K562 (cell line): ENCODE measurements at regions not wholly inside any gene's neighbourhood (a gene's known extent, or its start where the extent isn't known, plus 50 kb on each side); places are given as distances from the start of the nearest gene placed in this dataset.

Source experiments
- BMI1 ChIP-seq: fragments of 150-350 bp; IDR thresholded peaks from 2 replicates; pipeline ENCODE4 v1.6.1; 2014; ENCODE audit warnings: low read length
- BRCA1 ChIP-seq, 2 experiments: fragments of 450-650 bp in 1 of 2; sonication (generic) in 1 of 2; formaldehyde crosslinking in 1 of 2; IDR thresholded peaks; 2 replicates each; pipeline versions ENCODE4 v1.5.0 to v1.6.1; 2017 to 2020; ENCODE audit warnings: mild to moderate bottlenecking in 1 of 2, missing genetic modification reagents in 1 of 2
- FUS ChIP-seq: fragments of 200-400 bp; formaldehyde crosslinking; optimal IDR thresholded peaks from 2 replicates; pipeline ENCODE3; 2017; ENCODE audit warnings: low read depth, low read length
- ILF3 ChIP-seq: fragments of 450-650 bp; IDR thresholded peaks from 2 replicates; pipeline ENCODE4 v1.6.1; 2018; ENCODE audit warnings: antibody characterized with exemption, mild to moderate bottlenecking, moderate library complexity, borderline replicate concordance
- LEF1 ChIP-seq: fragments of 450-650 bp; IDR thresholded peaks from 2 replicates; pipeline ENCODE4 v1.6.1; 2016; ENCODE audit warnings: mild to moderate bottlenecking
- NCOA4 ChIP-seq: fragments of 450-650 bp; IDR thresholded peaks from 2 replicates; pipeline ENCODE4 v1.6.1; 2018; ENCODE audit warnings: mild to moderate bottlenecking; ENCODE audit not compliant: partially characterized antibody
- NFE2L1 ChIP-seq: fragments of 450-650 bp; IDR thresholded peaks from 2 replicates; pipeline ENCODE4 v1.6.1; 2016; ENCODE audit warnings: missing genetic modification characterization, low read depth, mild to moderate bottlenecking, missing compliant biosample characterization, moderate library complexity, borderline replicate concordance
- PBX2 ChIP-seq, 2 experiments: IDR thresholded peaks in 1 of 2; conservative IDR thresholded peaks in 1 of 2; 2 replicates each; pipeline ENCODE4 v1.6.1; 2016; ENCODE audit warnings: low read depth in 2 of 2, mild to moderate bottlenecking in 1 of 2, missing compliant biosample characterization in 1 of 2, missing genetic modification characterization in 1 of 2, moderate library complexity in 1 of 2
- RBM34 ChIP-seq: fragments of 200-400 bp; formaldehyde crosslinking; IDR thresholded peaks from 2 replicates; pipeline ENCODE4 v1.6.1; 2018; ENCODE audit warnings: low read length, borderline replicate concordance; ENCODE audit not compliant: insufficient read depth
- TAL1 ChIP-seq: fragments of 450-650 bp; IDR thresholded peaks from 2 replicates; pipeline ENCODE4 v1.6.1; 2016; ENCODE audit warnings: mild to moderate bottlenecking
- TRIM28 ChIP-seq: fragments of 450-650 bp; IDR thresholded peaks from 2 replicates; pipeline ENCODE4 v1.6.1; 2017
- YBX1 ChIP-seq: fragments of 450-650 bp; IDR thresholded peaks from 2 replicates; pipeline ENCODE4 v1.7.1; 2016; ENCODE audit warnings: mild to moderate bottlenecking
- ZBTB7A ChIP-seq: IDR thresholded peaks from 2 replicates; pipeline ENCODE4 v1.6.1; 2011; ENCODE audit warnings: low read depth, mild to moderate bottlenecking, low read length, moderate library complexity, borderline replicate concordance; ENCODE audit not compliant: control insufficient read depth
- TF ChIP-seq, protein P1 (sequence below): fragments of 200-600 bp; sonication (generic); IDR thresholded peaks from one replicate; pipeline ENCODE4 v1.6.1; 2012; ENCODE audit warnings: mild to moderate bottlenecking, low read depth, low read length, inconsistent platforms

- TF ChIP-seq, protein P1, sequence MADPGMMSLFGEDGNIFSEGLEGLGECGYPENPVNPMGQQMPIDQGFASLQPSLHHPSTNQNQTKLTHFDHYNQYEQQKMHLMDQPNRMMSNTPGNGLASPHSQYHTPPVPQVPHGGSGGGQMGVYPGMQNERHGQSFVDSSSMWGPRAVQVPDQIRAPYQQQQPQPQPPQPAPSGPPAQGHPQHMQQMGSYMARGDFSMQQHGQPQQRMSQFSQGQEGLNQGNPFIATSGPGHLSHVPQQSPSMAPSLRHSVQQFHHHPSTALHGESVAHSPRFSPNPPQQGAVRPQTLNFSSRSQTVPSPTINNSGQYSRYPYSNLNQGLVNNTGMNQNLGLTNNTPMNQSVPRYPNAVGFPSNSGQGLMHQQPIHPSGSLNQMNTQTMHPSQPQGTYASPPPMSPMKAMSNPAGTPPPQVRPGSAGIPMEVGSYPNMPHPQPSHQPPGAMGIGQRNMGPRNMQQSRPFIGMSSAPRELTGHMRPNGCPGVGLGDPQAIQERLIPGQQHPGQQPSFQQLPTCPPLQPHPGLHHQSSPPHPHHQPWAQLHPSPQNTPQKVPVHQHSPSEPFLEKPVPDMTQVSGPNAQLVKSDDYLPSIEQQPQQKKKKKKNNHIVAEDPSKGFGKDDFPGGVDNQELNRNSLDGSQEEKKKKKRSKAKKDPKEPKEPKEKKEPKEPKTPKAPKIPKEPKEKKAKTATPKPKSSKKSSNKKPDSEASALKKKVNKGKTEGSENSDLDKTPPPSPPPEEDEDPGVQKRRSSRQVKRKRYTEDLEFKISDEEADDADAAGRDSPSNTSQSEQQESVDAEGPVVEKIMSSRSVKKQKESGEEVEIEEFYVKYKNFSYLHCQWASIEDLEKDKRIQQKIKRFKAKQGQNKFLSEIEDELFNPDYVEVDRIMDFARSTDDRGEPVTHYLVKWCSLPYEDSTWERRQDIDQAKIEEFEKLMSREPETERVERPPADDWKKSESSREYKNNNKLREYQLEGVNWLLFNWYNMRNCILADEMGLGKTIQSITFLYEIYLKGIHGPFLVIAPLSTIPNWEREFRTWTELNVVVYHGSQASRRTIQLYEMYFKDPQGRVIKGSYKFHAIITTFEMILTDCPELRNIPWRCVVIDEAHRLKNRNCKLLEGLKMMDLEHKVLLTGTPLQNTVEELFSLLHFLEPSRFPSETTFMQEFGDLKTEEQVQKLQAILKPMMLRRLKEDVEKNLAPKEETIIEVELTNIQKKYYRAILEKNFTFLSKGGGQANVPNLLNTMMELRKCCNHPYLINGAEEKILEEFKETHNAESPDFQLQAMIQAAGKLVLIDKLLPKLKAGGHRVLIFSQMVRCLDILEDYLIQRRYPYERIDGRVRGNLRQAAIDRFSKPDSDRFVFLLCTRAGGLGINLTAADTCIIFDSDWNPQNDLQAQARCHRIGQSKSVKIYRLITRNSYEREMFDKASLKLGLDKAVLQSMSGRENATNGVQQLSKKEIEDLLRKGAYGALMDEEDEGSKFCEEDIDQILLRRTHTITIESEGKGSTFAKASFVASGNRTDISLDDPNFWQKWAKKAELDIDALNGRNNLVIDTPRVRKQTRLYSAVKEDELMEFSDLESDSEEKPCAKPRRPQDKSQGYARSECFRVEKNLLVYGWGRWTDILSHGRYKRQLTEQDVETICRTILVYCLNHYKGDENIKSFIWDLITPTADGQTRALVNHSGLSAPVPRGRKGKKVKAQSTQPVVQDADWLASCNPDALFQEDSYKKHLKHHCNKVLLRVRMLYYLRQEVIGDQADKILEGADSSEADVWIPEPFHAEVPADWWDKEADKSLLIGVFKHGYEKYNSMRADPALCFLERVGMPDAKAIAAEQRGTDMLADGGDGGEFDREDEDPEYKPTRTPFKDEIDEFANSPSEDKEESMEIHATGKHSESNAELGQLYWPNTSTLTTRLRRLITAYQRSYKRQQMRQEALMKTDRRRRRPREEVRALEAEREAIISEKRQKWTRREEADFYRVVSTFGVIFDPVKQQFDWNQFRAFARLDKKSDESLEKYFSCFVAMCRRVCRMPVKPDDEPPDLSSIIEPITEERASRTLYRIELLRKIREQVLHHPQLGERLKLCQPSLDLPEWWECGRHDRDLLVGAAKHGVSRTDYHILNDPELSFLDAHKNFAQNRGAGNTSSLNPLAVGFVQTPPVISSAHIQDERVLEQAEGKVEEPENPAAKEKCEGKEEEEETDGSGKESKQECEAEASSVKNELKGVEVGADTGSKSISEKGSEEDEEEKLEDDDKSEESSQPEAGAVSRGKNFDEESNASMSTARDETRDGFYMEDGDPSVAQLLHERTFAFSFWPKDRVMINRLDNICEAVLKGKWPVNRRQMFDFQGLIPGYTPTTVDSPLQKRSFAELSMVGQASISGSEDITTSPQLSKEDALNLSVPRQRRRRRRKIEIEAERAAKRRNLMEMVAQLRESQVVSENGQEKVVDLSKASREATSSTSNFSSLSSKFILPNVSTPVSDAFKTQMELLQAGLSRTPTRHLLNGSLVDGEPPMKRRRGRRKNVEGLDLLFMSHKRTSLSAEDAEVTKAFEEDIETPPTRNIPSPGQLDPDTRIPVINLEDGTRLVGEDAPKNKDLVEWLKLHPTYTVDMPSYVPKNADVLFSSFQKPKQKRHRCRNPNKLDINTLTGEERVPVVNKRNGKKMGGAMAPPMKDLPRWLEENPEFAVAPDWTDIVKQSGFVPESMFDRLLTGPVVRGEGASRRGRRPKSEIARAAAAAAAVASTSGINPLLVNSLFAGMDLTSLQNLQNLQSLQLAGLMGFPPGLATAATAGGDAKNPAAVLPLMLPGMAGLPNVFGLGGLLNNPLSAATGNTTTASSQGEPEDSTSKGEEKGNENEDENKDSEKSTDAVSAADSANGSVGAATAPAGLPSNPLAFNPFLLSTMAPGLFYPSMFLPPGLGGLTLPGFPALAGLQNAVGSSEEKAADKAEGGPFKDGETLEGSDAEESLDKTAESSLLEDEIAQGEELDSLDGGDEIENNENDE = no peak
- TF ChIP-seq YBX1 (no peak), TAL1 (no peak), ILF3 (no peak), PBX2 (CRISPR knock-in tag; IDR thresholded peaks at IDR 0.05; ENCODE audit: low read depth) (no peak), PBX2 (tag; conservative IDR thresholded peaks at IDR 0.05; ENCODE audit: low read depth) (no peak), RBM34 (no peak), NCOA4 (no peak), FUS (no peak), BRCA1 (IDR thresholded peaks at IDR 0.05) (no peak), BRCA1 (CRISPR knock-in tag; IDR thresholded peaks at IDR 0.05) (no peak), NFE2L1 (tag) (no peak), ZBTB7A (no peak), TRIM28 (no peak), BMI1 (no peak), LEF1 (no peak)
These were observed 80.1 kb upstream of the TSHZ2 start (continued) for GRCh38 chr20:52892023-52892422.
